IMR-90 (cell line): ENCODE measurements at regions not wholly inside any gene's neighbourhood (a gene's known extent, or its start where the extent isn't known, plus 50 kb on each side); places are given as distances from the start of the nearest gene placed in this dataset.

Experiments
- ATAC-seq: fragments of 200-7000 bp; cut with Tn5 transposase; 2 replicates; pipeline ENCODE4 v1.9.1; 2020; ENCODE audit warnings: low read depth, mild to moderate bottlenecking, moderate library complexity
- BruUV-seq: library from RNA; stranded (reverse); fragments of 400-500 nt; replicated peaks from 2 replicates; lab custom pipeline; 2021; lab: Mats Ljungman, UMichigan
- CTCF ChIA-PET: fragments of 300-600 bp; formaldehyde crosslinking; extraction: SDS; loops from one replicate; lab custom pipeline; 2021; ENCODE audit warnings: antibody characterized with exemption; lab: Yijun Ruan, JAX
- POLR2A ChIA-PET: fragments of 300-600 bp; sonication (Branson Sonifier 250); formaldehyde crosslinking; loops from one replicate; lab custom pipeline; 2022; ENCODE audit warnings: antibody characterized with exemption; ENCODE audit not compliant: unreplicated experiment; lab: Charles Lee
- DNase-seq: peaks from one replicate; pipeline ENCODE4 v3.0.0; 2013
- H2AFZ ChIP-seq: replicated peaks from 2 replicates; pipeline ENCODE3; 2013; ENCODE audit warnings: low read length, mild to moderate bottlenecking; ENCODE audit not compliant: poor library complexity
- H2AK5ac ChIP-seq: 2 replicates; pipeline ENCODE4 v1.6.1; 2013; ENCODE audit warnings: low read depth, low read length, inconsistent platforms
- H2AK9ac ChIP-seq: replicated peaks from 2 replicates; pipeline ENCODE3; 2013; ENCODE audit warnings: mild to moderate bottlenecking, low read depth, low read length, moderate library complexity; ENCODE audit not compliant: poor library complexity
- H2BK120ac ChIP-seq: 2 replicates; pipeline ENCODE4 v1.6.1; 2013; ENCODE audit warnings: low read depth, low read length, inconsistent platforms
- H2BK15ac ChIP-seq: 3 replicates; pipeline ENCODE4 v1.6.1; 2013; ENCODE audit warnings: low read depth, low read length, inconsistent platforms
- H2BK20ac ChIP-seq: 2 replicates; pipeline ENCODE4 v1.6.1; 2013; ENCODE audit warnings: low read depth, mild to moderate bottlenecking, inconsistent platforms, low read length, moderate library complexity
- H2BK5ac ChIP-seq: 2 replicates; pipeline ENCODE4 v1.6.1; 2013; ENCODE audit warnings: mild to moderate bottlenecking, low read depth, low read length, inconsistent platforms; ENCODE audit not compliant: poor library complexity, severe bottlenecking
- H3K14ac ChIP-seq: replicated peaks from 2 replicates; pipeline ENCODE4 v1.6.1; 2013; ENCODE audit warnings: low read depth, low read length, inconsistent platforms
- H3K18ac ChIP-seq: 2 replicates; pipeline ENCODE4 v1.6.1; 2013; ENCODE audit warnings: low read depth, low read length, control low read depth
- H3K23ac ChIP-seq: 2 replicates; pipeline ENCODE4 v1.6.1; 2013; ENCODE audit warnings: low read depth, low read length, inconsistent platforms
- H3K27ac ChIP-seq: 2 replicates; pipeline ENCODE4 v1.5.1; 2013; ENCODE audit warnings: mild to moderate bottlenecking, control low read depth, low read length; ENCODE audit not compliant: insufficient read depth
- H3K27me3 ChIP-seq: 2 replicates; pipeline ENCODE4 v1.6.1; 2013; ENCODE audit warnings: low read length; ENCODE audit not compliant: control insufficient read depth, insufficient read depth
- H3K36me3 ChIP-seq: 2 replicates; pipeline ENCODE4 v1.6.1; 2013; ENCODE audit warnings: low read length, mixed read lengths; ENCODE audit not compliant: control insufficient read depth, insufficient read depth
- H3K4ac ChIP-seq: 2 replicates; pipeline ENCODE4 v1.6.1; 2013; ENCODE audit warnings: low read depth, low read length, inconsistent platforms
- H3K4me1 ChIP-seq: 2 replicates; pipeline ENCODE4 v1.6.1; 2013; ENCODE audit warnings: low read length, mixed read lengths; ENCODE audit not compliant: control insufficient read depth, insufficient read depth
- H3K4me2 ChIP-seq: 2 replicates; pipeline ENCODE4 v1.6.1; 2013; ENCODE audit warnings: low read depth, mild to moderate bottlenecking, control low read depth, low read length, moderate library complexity
- H3K4me3 ChIP-seq: 2 replicates; pipeline ENCODE4 v1.5.1; 2013; ENCODE audit warnings: low read depth, mild to moderate bottlenecking, control low read depth, low read length, moderate library complexity; ENCODE audit not compliant: insufficient read depth
- H3K56ac ChIP-seq: 2 replicates; pipeline ENCODE4 v1.6.1; 2013; ENCODE audit warnings: low read length, inconsistent platforms; ENCODE audit not compliant: insufficient read depth; ENCODE audit errors: extremely low read depth
- H3K79me1 ChIP-seq, 2 experiments: 2 replicates each; pipeline ENCODE4 v1.6.1; 2013; ENCODE audit warnings: low read length in 2 of 2, inconsistent platforms in 1 of 2, low read depth in 1 of 2
- H3K9ac ChIP-seq: 2 replicates; pipeline ENCODE4 v1.6.1; 2013; ENCODE audit warnings: low read depth, low read length, control low read depth
- H3K9me1 ChIP-seq: 2 replicates; pipeline ENCODE4 v1.6.1; 2013; ENCODE audit warnings: low read length, inconsistent platforms; ENCODE audit not compliant: insufficient read depth
- H3K9me3 ChIP-seq: 2 replicates; pipeline ENCODE4 v1.6.1; 2013; ENCODE audit warnings: low read length; ENCODE audit not compliant: control insufficient read depth, insufficient read depth
- H4K20me1 ChIP-seq: 2 replicates; pipeline ENCODE4 v1.6.1; 2013; ENCODE audit warnings: low read length, inconsistent platforms; ENCODE audit not compliant: insufficient read depth
- H4K5ac ChIP-seq: 2 replicates; pipeline ENCODE4 v1.6.1; 2013; ENCODE audit warnings: mild to moderate bottlenecking, low read depth, low read length, control low read depth
- H4K8ac ChIP-seq, 2 experiments: 2 replicates each; pipeline ENCODE4 v1.6.1; 2013; ENCODE audit warnings: low read depth in 2 of 2, low read length in 2 of 2, control low read depth in 1 of 2, inconsistent platforms in 1 of 2
- H4K91ac ChIP-seq: 2 replicates; pipeline ENCODE4 v1.6.1; 2013; ENCODE audit warnings: low read depth, low read length, inconsistent platforms; ENCODE audit not compliant: insufficient read depth
- BHLHE40 ChIP-seq: fragments of 150-350 bp; IDR thresholded peaks from 2 replicates; pipeline ENCODE4 v1.6.1; 2016; ENCODE audit warnings: mild to moderate bottlenecking, low read depth, low read length
- CEBPB ChIP-seq: IDR thresholded peaks from 2 replicates; pipeline ENCODE4 v1.6.1; 2012; ENCODE audit warnings: low read depth, low read length, improper control_type of control experiment
- CTCF ChIP-seq: conservative IDR thresholded peaks from 2 replicates; pipeline ENCODE4 v1.5.1; 2012; ENCODE audit warnings: mild to moderate bottlenecking, low read depth, low read length, improper control_type of control experiment
- MAFK ChIP-seq: IDR thresholded peaks from 2 replicates; pipeline ENCODE4 v1.6.1; 2012; ENCODE audit warnings: low read depth, low read length, improper control_type of control experiment
- NFE2L2 ChIP-seq: fragments of 150-350 bp; IDR thresholded peaks from 2 replicates; pipeline ENCODE4 v1.6.1; 2016; ENCODE audit warnings: low read depth, mild to moderate bottlenecking, low read length
- RAD21 ChIP-seq: IDR thresholded peaks from 2 replicates; pipeline ENCODE4 v1.6.1; 2012; ENCODE audit warnings: low read length, improper control_type of control experiment
- RCOR1 ChIP-seq: IDR thresholded peaks from 2 replicates; pipeline ENCODE4 v1.6.1; 2012; ENCODE audit warnings: mild to moderate bottlenecking, low read length, improper control_type of control experiment; ENCODE audit not compliant: insufficient replicate concordance
- SMC3 ChIP-seq: fragments of 150-350 bp; IDR thresholded peaks from 2 replicates; pipeline ENCODE4 v1.6.1; 2016; ENCODE audit warnings: low read depth, mild to moderate bottlenecking, antibody characterized with exemption, low read length, moderate library complexity
- WGBS, 2 experiments: methylation state at CpG; one replicate each; pipeline versions ENCODE4 v1.1.5 to v1.1.7; 2013; ENCODE audit warnings: missing lambda C conversion rate in 2 of 2; ENCODE audit not compliant: insufficient read length in 1 of 2; ENCODE audit errors: extremely low coverage in 2 of 2; 5-methylcytosine and 5-hydroxymethylcytosine counted together
- dilution Hi-C: fragments of 300-500 bp; cut with HindIII; formaldehyde crosslinking; loops from one replicate; pipeline ENCODE4 v1.14.3; 2018; ENCODE audit warnings: low sequenced_read_pairs; ENCODE audit not compliant: unreplicated experiment
- in situ Hi-C: fragments of 300-500 bp; cut with MboI; formaldehyde crosslinking; loops from 3 replicates; pipeline ENCODE4 v1.14.3; 2019; ENCODE audit warnings: low sequenced_read_pairs, inconsistent platforms, mixed read lengths
- intact Hi-C: fragments of 100-400 bp; cut with micrococcal nuclease; formaldehyde crosslinking; loops from 2 replicates; pipeline ENCODE4 v1.10.0; 2022

- peak overlapping the region; percentile 2; the same call in 1 of the 2 replicates for H3K14ac ChIP-seq
- H3K18ac ChIP-seq = peak overlapping the region; percentile 94; the same call in 1 of the 2 replicates
- H3K79me1 ChIP-seq = no peaks in the 10 kb centered on the region
- H2BK15ac ChIP-seq = peak overlapping the region; percentile 73; the same call in 1 of the 3 replicates
- ChIA-PET CTCF (no interaction called here), POLR2A (no interaction called here)
- peak overlapping the region; percentile 11; the same call in 1 of the 2 replicates for H2BK20ac ChIP-seq
- no peak overlapping the region for H2AFZ ChIP-seq
- in situ Hi-C loops = no loop called here
- H3K56ac ChIP-seq = no peak overlapping the region
- H3K4me1 ChIP-seq = peaks cover 15% of the 10 kb centered on the region
- H3K27me3 ChIP-seq = no peaks in the 10 kb centered on the region
- no peak overlapping the region for H3K23ac ChIP-seq
- H3K4ac ChIP-seq = peak overlapping the region; percentile 46; the same call in 1 of the 2 replicates
- intact Hi-C loops = loop anchor here (5.0 kb wide), 2 partner anchors 105 to 250 kb away; partner anchors contain the start of gene TNC
- dilution Hi-C loops = no loop called here
- no peaks in the 10 kb centered on the region; the same call in 1 of the 2 replicates for H3K9me3 ChIP-seq
- H3K36me3 ChIP-seq = no peaks in the 10 kb centered on the region
- no peak overlapping the region for H3K27ac ChIP-seq
- H4K20me1 ChIP-seq = no peaks in the 10 kb centered on the region
- no CpG with 5 or more reads among the region's 4 CpGs for WGBS, 2 experiments
- peak overlapping the region; percentile 42; the same call in 1 of the 2 replicates for H2BK120ac ChIP-seq
- ATAC-seq (no peak), DNase-seq (no peak)
- H2AK9ac ChIP-seq = no peak overlapping the region
- peak overlapping the region; percentile 82; the same call in 1 of the 2 replicates for H4K5ac ChIP-seq
- no peak overlapping the region; a peak in 1 of 4 replicates for H4K8ac ChIP-seq
- H2BK5ac ChIP-seq = peak overlapping the region; percentile 81
- TF ChIP-seq RAD21 (no peak), RCOR1 (no peak), MAFK (no peak), CEBPB (no peak), NFE2L2 (no peak), CTCF (no peak), BHLHE40 (no peak), SMC3 (no peak)
- H4K91ac ChIP-seq = peak overlapping the region; percentile 11; the same call in 1 of the 2 replicates
- no TSS peak for BruUV-seq
- no peak overlapping the region for H2AK5ac ChIP-seq
- H3K9me1 ChIP-seq = no peaks in the 10 kb centered on the region
- no peak overlapping the region for H3K9ac ChIP-seq
- H3K4me3 ChIP-seq = no peak overlapping the region
- H3K4me2 ChIP-seq = no peak overlapping the region
Measured at GRCh38 chr9:115367321-115367720, 249.4 kb upstream of the TNC start.
